Nephron (organoid): ENCODE measurements at regions not wholly inside any gene's neighbourhood (a gene's known extent, or its start where the extent isn't known, plus 50 kb on each side); places are given as distances from the start of the nearest gene placed in this dataset.
"Not testable (repeated sequence)": the region's sequence is repeated elsewhere in the genome, so short reads cannot be mapped to it uniquely, and the experiment has no call there.

Experiments used
- H3K27ac Mint-ChIP-seq, 3 experiments: 2 replicates each; pipeline ENCODE4 v1.8.0; 2020; ENCODE audit warnings: mixed read lengths in 3 of 3, mild to moderate bottlenecking in 2 of 3, moderate library complexity in 1 of 3
- H3K27me3 Mint-ChIP-seq: 2 replicates; pipeline ENCODE4 v1.8.0; 2021; ENCODE audit warnings: low read depth, mild to moderate bottlenecking, moderate library complexity, mixed read lengths
- H3K36me3 Mint-ChIP-seq: 2 replicates; pipeline ENCODE4 v1.8.0; 2020; ENCODE audit warnings: low read depth, mixed read lengths
- H3K4me1 Mint-ChIP-seq: 2 replicates; pipeline ENCODE4 v1.8.0; 2020; ENCODE audit warnings: mixed read lengths
- H3K4me3 Mint-ChIP-seq, 3 experiments: 2 replicates each; pipeline ENCODE4 v1.8.0; 2020; ENCODE audit warnings: mild to moderate bottlenecking in 3 of 3, mixed read lengths in 3 of 3, moderate library complexity in 2 of 3
- H3K9me3 Mint-ChIP-seq: 2 replicates; pipeline ENCODE4 v1.8.0; 2020; ENCODE audit warnings: mixed read lengths
- CTCF ChIP-seq, 3 experiments: fragments of 200-600 bp; sonication (generic); IDR thresholded peaks; one replicate each; pipeline ENCODE4 v1.5.0; 2021; ENCODE audit warnings: antibody characterized with exemption in 3 of 3; ENCODE audit not compliant: unreplicated experiment in 3 of 3

- Mint-ChIP-seq H3K4me3 (no peak overlapping the region), H3K4me1 (no peaks in the 10 kb centered on the region), H3K36me3 (no peaks in the 10 kb centered on the region), H3K27ac (no peak overlapping the region), H3K9me3 (peaks cover 2% of the 10 kb centered on the region), H3K27me3 (no peaks in the 10 kb centered on the region)
- TF ChIP-seq CTCF (IDR thresholded peaks at IDR 0.05; ENCODE audit: unreplicated experiment in 3 of 3): no peak
Measured at GRCh38 chr11:98277251-98277912, 743.4 kb upstream of the CNTN5 start.

- no peak for TF ChIP-seq CTCF (IDR thresholded peaks at IDR 0.05; ENCODE audit: unreplicated experiment in 3 of 3)
- Mint-ChIP-seq H3K4me1 (no peaks in the 10 kb centered on the region), H3K9me3 (no peaks in the 10 kb centered on the region), H3K4me3 (no peak overlapping the region), H3K36me3 (no peaks in the 10 kb centered on the region), H3K27ac (no peak overlapping the region), H3K27me3 (no peaks in the 10 kb centered on the region)
Measured at GRCh38 chr11:98289617-98290263, 731.0 kb upstream of the CNTN5 start.

- no peaks in the 10 kb centered on the region for H3K9me3 Mint-ChIP-seq
- H3K36me3 Mint-ChIP-seq: no peaks in the 10 kb centered on the region
- H3K27ac Mint-ChIP-seq: no peak overlapping the region
- H3K4me3 Mint-ChIP-seq: no peak overlapping the region
- H3K27me3 Mint-ChIP-seq: no peaks in the 10 kb centered on the region
- no peak for TF ChIP-seq CTCF (IDR thresholded peaks at IDR 0.05; ENCODE audit: unreplicated experiment in 3 of 3)
- H3K4me1 Mint-ChIP-seq: no peaks in the 10 kb centered on the region
Measured at GRCh38 chr11:98296091-98296880, 724.5 kb upstream of the CNTN5 start.

- Mint-ChIP-seq H3K27ac (no peak overlapping the region), H3K4me3 (no peak overlapping the region), H3K36me3 (no peaks in the 10 kb centered on the region), H3K27me3 (no peaks in the 10 kb centered on the region), H3K9me3 (no peaks in the 10 kb centered on the region), H3K4me1 (no peaks in the 10 kb centered on the region)
- TF ChIP-seq CTCF (IDR thresholded peaks at IDR 0.05; ENCODE audit: unreplicated experiment in 3 of 3): no peak
Measured at GRCh38 chr11:98300719-98301118, 720.0 kb upstream of the CNTN5 start.

- no peaks in the 10 kb centered on the region for H3K36me3 Mint-ChIP-seq
- H3K4me3 Mint-ChIP-seq: no peak overlapping the region
- H3K9me3 Mint-ChIP-seq: no peaks in the 10 kb centered on the region
- peaks cover 6% of the 10 kb centered on the region for H3K4me1 Mint-ChIP-seq
- H3K27me3 Mint-ChIP-seq: no peaks in the 10 kb centered on the region
- no peak overlapping the region for H3K27ac Mint-ChIP-seq
- TF ChIP-seq CTCF (IDR thresholded peaks at IDR 0.05; ENCODE audit: unreplicated experiment in 3 of 3): no peak
Measured at GRCh38 chr11:98307827-98308491, 712.8 kb upstream of the CNTN5 start.

GRCh38 chr11:98330306-98330705 lies 690.4 kb upstream of the CNTN5 start:
- not testable (repeated sequence) for H3K4me3 Mint-ChIP-seq, H3K36me3 Mint-ChIP-seq, H3K4me1 Mint-ChIP-seq, H3K27ac Mint-ChIP-seq, H3K9me3 Mint-ChIP-seq, H3K27me3 Mint-ChIP-seq
